ENCODE measurements at regions not wholly inside any gene's neighbourhood (a gene's known extent, or its start where the extent isn't known, plus 50 kb on each side); places are given as distances from the start of the nearest gene placed in this dataset.
"Not testable (repeated sequence)": the region's sequence is repeated elsewhere in the genome, so short reads cannot be mapped to it uniquely, and the experiment has no call there.

- DNase-seq = peak; percentile 88 to 93
These were observed 512.6 kb downstream of the PLOD2 start for GRCh38 chr3:145648396-145648795.

- DNase-seq = no peak
These were observed 511.6 kb downstream of the PLOD2 start for GRCh38 chr3:145649368-145649887.

DNA sequence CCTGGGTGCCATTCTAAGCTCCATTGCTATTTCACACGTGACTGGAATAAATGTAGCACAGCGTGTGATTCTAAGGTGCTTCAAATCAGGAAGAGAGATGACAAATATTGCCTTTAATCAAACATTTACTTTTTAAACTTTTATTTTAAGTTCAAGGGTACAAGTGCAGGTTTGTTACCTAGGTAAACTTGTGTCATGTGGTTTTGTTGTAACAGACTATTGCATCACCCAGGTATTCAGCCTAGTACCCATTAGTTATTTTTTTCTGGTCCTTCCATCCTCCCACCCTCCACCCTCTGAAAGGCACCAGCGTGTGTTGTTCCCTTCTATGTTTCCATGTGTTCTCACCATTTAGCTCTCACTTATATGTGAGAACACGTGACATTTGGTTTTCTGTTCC is 510.8 kb downstream of the PLOD2 start:
- DNase-seq = no peak

- DNase-seq = no peak
These were observed 489.9 kb downstream of the PLOD2 start for GRCh38 chr3:145671121-145671520.

DNA sequence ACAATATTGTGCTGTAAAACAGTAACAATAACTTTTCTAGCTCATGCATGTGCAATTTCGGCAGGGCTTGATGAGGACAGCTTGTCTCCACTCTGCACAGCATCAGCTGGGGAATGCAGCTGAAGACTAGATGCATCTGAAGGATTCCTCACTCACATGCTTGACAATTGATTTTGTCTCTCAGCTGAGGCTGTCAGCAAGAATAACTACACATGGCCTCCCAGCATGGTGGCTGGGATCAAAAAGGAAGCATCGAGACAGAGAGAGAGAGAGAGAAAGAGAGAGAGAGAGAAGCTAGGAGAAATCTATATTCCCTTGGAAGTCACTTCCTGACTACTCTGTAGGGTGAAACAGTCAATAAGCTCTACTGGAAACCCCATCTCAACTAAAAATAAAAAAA is 487.1 kb downstream of the PLOD2 start:
- DNase-seq = no peak

DNA sequence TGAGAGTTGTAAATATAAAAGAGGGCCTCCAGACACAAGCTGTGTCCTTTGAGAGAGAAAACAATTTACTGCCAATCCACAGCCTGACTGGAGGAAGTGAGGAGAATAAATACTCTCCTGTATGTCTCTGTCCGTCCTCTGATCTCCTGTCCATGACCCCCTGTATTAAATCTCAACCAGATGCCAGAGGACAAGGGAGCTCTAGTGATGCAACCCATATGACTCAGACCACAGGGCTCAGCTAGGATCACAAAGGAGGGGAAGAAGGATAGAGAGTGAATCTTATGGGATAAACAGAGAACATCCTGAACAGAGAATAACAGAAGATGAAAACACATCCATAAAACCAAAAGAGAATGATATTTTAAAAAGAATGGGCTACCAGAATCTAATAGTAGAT is 482.6 kb downstream of the PLOD2 start:
- no peak for DNase-seq

- no peak for DNase-seq
These were observed 479.8 kb downstream of the PLOD2 start for GRCh38 chr3:145681181-145681580.

- not testable (repeated sequence) for DNase-seq
These were observed 473.0 kb downstream of the PLOD2 start for GRCh38 chr3:145687978-145688377.

- no peak for DNase-seq
These were observed 468.2 kb downstream of the PLOD2 start for GRCh38 chr3:145692751-145693150.

DNA sequence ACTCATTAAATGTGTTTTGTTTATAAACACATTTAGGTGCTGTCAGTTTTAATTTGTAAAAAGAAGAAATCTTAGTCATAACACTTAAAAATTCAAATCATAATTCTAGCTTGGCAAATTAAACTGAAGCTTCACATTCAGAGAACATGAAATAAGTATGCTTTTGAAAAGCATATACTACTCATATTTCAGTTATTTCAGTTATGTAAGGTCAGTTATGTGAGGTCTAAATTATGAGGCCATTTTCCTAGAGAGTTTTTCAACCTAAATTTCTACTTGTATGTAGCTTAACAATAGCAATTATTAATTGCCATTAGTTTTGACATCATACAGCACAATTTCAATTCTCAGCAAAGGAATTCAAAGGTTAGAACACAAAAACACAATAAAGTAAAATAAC is 465.0 kb downstream of the PLOD2 start:
- no peak for DNase-seq

- DNase-seq = no peak
These were observed 462.7 kb downstream of the PLOD2 start for GRCh38 chr3:145698250-145698649.

- DNase-seq = no peak
These were observed 462.2 kb downstream of the PLOD2 start for GRCh38 chr3:145698749-145699148.

- DNase-seq = peak; percentile 47 to 85
These were observed 457.0 kb downstream of the PLOD2 start for GRCh38 chr3:145704020-145704419.

- DNase-seq = peak; percentile 32 to 75
These were observed 451.2 kb downstream of the PLOD2 start for GRCh38 chr3:145709779-145710178.

- DNase-seq = no peak
These were observed 444.5 kb downstream of the PLOD2 start for GRCh38 chr3:145716519-145716918.

- no peak for DNase-seq
These were observed 441.9 kb downstream of the PLOD2 start for GRCh38 chr3:145719114-145719513.

DNA sequence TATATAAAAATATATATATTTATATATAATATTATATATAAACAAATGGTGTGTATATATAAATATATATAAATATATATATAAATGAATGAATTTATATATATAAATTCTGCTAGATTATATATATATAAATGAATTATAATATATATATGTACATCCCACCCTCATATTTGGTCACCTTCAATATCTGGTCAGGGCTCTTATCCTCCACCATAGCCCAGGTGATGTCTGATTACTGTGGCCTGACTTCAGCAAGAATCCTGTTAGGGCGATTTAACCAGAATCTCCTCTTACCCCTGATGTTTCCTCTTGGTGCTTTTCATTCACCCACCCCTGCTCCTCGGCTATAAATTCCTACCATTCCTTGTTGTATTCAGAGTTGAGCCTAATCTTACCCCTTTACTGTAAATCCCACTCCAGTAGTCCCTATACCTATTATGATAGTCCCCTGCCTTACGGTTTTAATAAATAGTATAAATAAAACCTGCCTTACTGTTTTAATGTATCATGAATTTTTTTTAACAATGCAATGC is 439.6 kb downstream of the PLOD2 start:
- DNase-seq = no peak

DNA sequence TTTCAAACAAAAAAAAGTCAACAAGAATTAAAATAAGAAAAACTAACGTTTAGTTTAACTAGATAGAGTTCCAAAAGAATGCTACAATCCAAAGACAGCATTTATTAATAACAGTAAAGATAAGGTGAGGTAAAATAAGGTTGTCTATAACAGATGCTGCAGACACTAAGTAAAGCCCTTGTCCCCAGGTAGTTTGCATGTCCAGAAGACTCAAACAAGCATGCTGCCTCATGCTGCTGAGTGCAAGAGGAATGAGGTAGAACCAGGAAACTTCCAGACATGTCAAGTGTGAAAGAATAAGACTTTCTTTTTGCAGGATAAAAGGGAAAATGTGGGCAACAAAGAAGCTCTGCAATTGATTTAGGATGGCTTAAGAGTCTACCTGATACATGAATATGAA is 439.2 kb downstream of the PLOD2 start:
- DNase-seq = no peak

- no peak for DNase-seq
These were observed 433.5 kb downstream of the PLOD2 start for GRCh38 chr3:145727476-145727875.

DNA sequence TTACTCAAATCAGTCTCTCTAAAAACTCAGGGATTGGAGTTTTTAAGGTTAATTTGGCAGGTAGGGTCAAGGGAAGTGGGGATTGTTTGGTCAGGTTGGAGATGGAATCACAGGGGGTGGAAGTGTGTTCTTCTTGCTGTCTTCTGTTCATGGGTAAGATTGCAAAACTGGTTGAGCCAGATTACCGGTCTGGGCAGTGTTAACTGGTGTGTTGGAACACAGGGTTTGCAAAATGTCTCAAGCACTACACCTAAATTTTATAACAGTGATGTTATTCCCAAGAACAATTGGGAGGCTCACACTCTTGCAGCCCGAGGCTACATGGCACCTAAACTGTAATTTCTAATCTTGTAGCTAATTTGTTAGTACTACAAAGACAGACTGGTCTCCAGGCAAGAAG is 425.4 kb downstream of the PLOD2 start:
- no peak for DNase-seq

GRCh38 chr3:145737952-145738351 is 423.0 kb downstream of the PLOD2 start:
- DNase-seq = no peak

DNA sequence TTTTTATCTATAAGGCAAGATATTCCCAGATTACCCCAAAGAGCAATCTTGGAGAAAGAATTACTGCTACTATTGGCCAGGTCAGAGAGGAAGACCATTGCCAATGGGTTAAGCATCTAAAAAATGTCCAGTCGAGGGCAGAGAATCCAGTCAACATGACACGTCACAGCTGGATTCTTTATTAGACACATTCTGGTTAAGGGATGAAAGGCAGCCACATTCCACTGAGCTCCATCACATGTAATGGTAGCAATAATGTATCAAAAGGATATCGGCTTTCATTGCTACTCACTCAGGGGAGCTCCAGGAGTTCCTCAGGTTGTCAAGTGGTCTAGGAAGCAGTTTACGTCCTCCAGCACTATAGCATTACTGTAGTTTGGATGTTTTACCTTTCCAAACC is 421.1 kb downstream of the PLOD2 start:
- no peak for DNase-seq

- no peak for DNase-seq
These were observed 410.3 kb downstream of the PLOD2 start for GRCh38 chr3:145750657-145751056.

- peak in 1 of 2 experiments; percentile 14 for DNase-seq
These were observed 408.4 kb downstream of the PLOD2 start for GRCh38 chr3:145752576-145752975.

- no peak for DNase-seq
These were observed 406.2 kb downstream of the PLOD2 start for GRCh38 chr3:145754605-145755289.
